ENCODE measurements at regions not wholly inside any gene's neighbourhood (a gene's known extent, or its start where the extent isn't known, plus 50 kb on each side); places are given as distances from the start of the nearest gene placed in this dataset.

GRCh38 chr20:22522701-22523100 lies 61.7 kb downstream of the FOXA2 start:
- TF ChIP-seq EZH2phosphoT487 (conservative IDR thresholded peaks at IDR 0.05; ENCODE audit: low read length) (no peak), CTCF (IDR thresholded peaks at IDR 0.05; ENCODE audit: insufficient read depth, low read length, poor library complexity, severe bottlenecking) (no peak)
